H1 (cell line): ENCODE measurements at regions not wholly inside any gene's neighbourhood (a gene's known extent, or its start where the extent isn't known, plus 50 kb on each side); places are given as distances from the start of the nearest gene placed in this dataset.

ENCODE experiments used
- CTCF ChIA-PET: fragments of 300-600 bp; sonication (Branson Sonifier 250); formaldehyde crosslinking; loops from one replicate; lab custom pipeline; 2021; ENCODE audit not compliant: partially characterized antibody; lab: Charles Lee
- POLR2A ChIA-PET: fragments of 300-600 bp; sonication (Branson Sonifier 250); formaldehyde crosslinking; loops from one replicate; lab custom pipeline; 2021; ENCODE audit warnings: inconsistent platforms; ENCODE audit not compliant: partially characterized antibody; lab: Charles Lee
- DNase-seq, 2 experiments: peaks; one replicate each; pipeline versions ENCODE4 v3.0.0 to v3.0.0-alpha.2; 2010 to 2022; ENCODE audit warnings: low spot score in 2 of 2, low read depth in 1 of 2, mixed read lengths in 1 of 2
- FAIRE-seq: peaks from 2 replicates; lab custom pipeline; 2011; peaks lifted over from hg19 to GRCh38; lab: Jason Lieb, UNC
- H2AFZ ChIP-seq: 2 replicates; pipeline ENCODE4 v1.8.1; 2012; ENCODE audit warnings: low read length, inconsistent platforms
- H2AK5ac ChIP-seq: 2 replicates; pipeline ENCODE4 v1.6.1; 2013; ENCODE audit warnings: low read depth, low read length
- H2BK120ac ChIP-seq: replicated peaks from 2 replicates; pipeline ENCODE3; 2013; ENCODE audit warnings: low read depth, low read length, inconsistent platforms
- H2BK12ac ChIP-seq: 2 replicates; pipeline ENCODE4 v1.6.1; 2013; ENCODE audit warnings: low read depth, low read length
- H2BK15ac ChIP-seq: 2 replicates; pipeline ENCODE4 v1.6.1; 2013; ENCODE audit warnings: low read length
- H2BK20ac ChIP-seq: 2 replicates; pipeline ENCODE4 v1.6.1; 2013; ENCODE audit warnings: low read length
- H2BK5ac ChIP-seq: 2 replicates; pipeline ENCODE4 v1.6.1; 2013; ENCODE audit warnings: low read depth, low read length
- H3K14ac ChIP-seq: 2 replicates; pipeline ENCODE4 v1.6.1; 2013; ENCODE audit warnings: inconsistent platforms; ENCODE audit not compliant: insufficient read length
- H3K18ac ChIP-seq: 2 replicates; pipeline ENCODE4 v1.6.1; 2013; ENCODE audit warnings: low read length; ENCODE audit errors: extremely low read depth
- H3K23ac ChIP-seq: 2 replicates; pipeline ENCODE4 v1.6.1; 2013; ENCODE audit warnings: inconsistent platforms; ENCODE audit not compliant: insufficient read length
- H3K23me2 ChIP-seq: 2 replicates; pipeline ENCODE4 v1.6.1; 2013; ENCODE audit warnings: low read depth, low read length
- H3K27ac ChIP-seq: 2 replicates; pipeline ENCODE4 v1.6.1; 2011; ENCODE audit warnings: low read depth, low read length, inconsistent platforms
- H3K27me3 ChIP-seq, 4 experiments: replicated peaks in 1 of 4; 1 replicate in 1 of 4; 2 replicates in 3 of 4; pipeline versions ENCODE4 v1.6.1 to v1.8.1; 2011 to 2013; ENCODE audit warnings: low read length in 3 of 4, mild to moderate bottlenecking in 3 of 4, inconsistent platforms in 2 of 4, mixed read lengths in 2 of 4, moderate library complexity in 1 of 4; ENCODE audit not compliant: control insufficient read depth in 3 of 4, insufficient read depth in 3 of 4; ENCODE audit errors: extremely low read depth in 1 of 4
- H3K36me3 ChIP-seq, 4 experiments: 2 replicates each; pipeline versions ENCODE4 v1.6.1 to v1.8.1; 2011 to 2013; ENCODE audit warnings: mild to moderate bottlenecking in 4 of 4, low read length in 3 of 4, moderate library complexity in 2 of 4, control low read depth in 1 of 4, inconsistent platforms in 1 of 4; ENCODE audit not compliant: insufficient read depth in 4 of 4, control insufficient read depth in 2 of 4
- H3K4ac ChIP-seq: replicated peaks from 2 replicates; pipeline ENCODE3; 2013; ENCODE audit warnings: low read length, low read depth, mixed read lengths, inconsistent platforms; ENCODE audit not compliant: insufficient read length
- H3K4me1 ChIP-seq, 4 experiments: replicated peaks in 1 of 4; 1 replicate in 1 of 4; 2 replicates in 3 of 4; pipeline versions ENCODE4 v1.6.1 to v1.8.1; 2011 to 2013; ENCODE audit warnings: low read length in 3 of 4, inconsistent platforms in 2 of 4, mixed read lengths in 1 of 4; ENCODE audit not compliant: insufficient read depth in 4 of 4, control insufficient read depth in 3 of 4
- H3K4me2 ChIP-seq, 2 experiments: 2 replicates each; pipeline versions ENCODE4 v1.6.1 to v1.8.1; 2011 to 2013; ENCODE audit warnings: low read depth in 2 of 2, low read length in 2 of 2, control low read depth in 1 of 2, inconsistent platforms in 1 of 2, mild to moderate bottlenecking in 1 of 2; ENCODE audit not compliant: insufficient read depth in 1 of 2
- H3K4me3 ChIP-seq, 4 experiments: fragments of 200-600, 300-600 bp in 1 of 4; sonication (generic), shearing (Covaris generic), sonication (Bioruptor Twin) in 1 of 4; 2 replicates each; pipeline versions ENCODE4 v1.5.1 to v1.8.1; 2011 to 2016; ENCODE audit warnings: low read length in 4 of 4, low read depth in 3 of 4, control low read depth in 2 of 4, inconsistent platforms in 2 of 4, mild to moderate bottlenecking in 2 of 4, mixed read lengths in 1 of 4, moderate library complexity in 1 of 4; ENCODE audit not compliant: insufficient read depth in 2 of 4; ENCODE audit errors: extremely low read depth in 1 of 4
- H3K56ac ChIP-seq: replicated peaks from 2 replicates; pipeline ENCODE3; 2013; ENCODE audit warnings: low read depth, mild to moderate bottlenecking, mixed read lengths, low read length, inconsistent platforms; ENCODE audit not compliant: insufficient read length
- H3K79me1 ChIP-seq: 2 replicates; pipeline ENCODE4 v1.6.1; 2013; ENCODE audit warnings: low read depth, low read length, control low read depth
- H3K79me2 ChIP-seq, 2 experiments: 2 replicates each; pipeline versions ENCODE4 v1.6.1 to v1.8.1; 2012 to 2013; ENCODE audit warnings: low read length in 2 of 2, mild to moderate bottlenecking in 2 of 2, inconsistent platforms in 1 of 2; ENCODE audit not compliant: insufficient read depth in 2 of 2, control insufficient read depth in 1 of 2
- H3K9ac ChIP-seq, 4 experiments: replicated peaks in 1 of 4; 1 replicate in 1 of 4; 2 replicates in 3 of 4; pipeline versions ENCODE4 v1.6.1 to v1.8.1; 2011 to 2013; ENCODE audit warnings: low read depth in 3 of 4, low read length in 3 of 4, control low read depth in 2 of 4, mild to moderate bottlenecking in 2 of 4, moderate library complexity in 2 of 4, inconsistent platforms in 1 of 4; ENCODE audit errors: extremely low read depth in 1 of 4
- H3K9me3 ChIP-seq, 2 experiments: 2 replicates each; pipeline versions ENCODE4 v1.6.1 to v1.8.1; 2012 to 2013; ENCODE audit warnings: mild to moderate bottlenecking in 2 of 2, moderate library complexity in 2 of 2, control low read depth in 1 of 2, inconsistent platforms in 1 of 2, low read depth in 1 of 2, low read length in 1 of 2, mixed read lengths in 1 of 2; ENCODE audit not compliant: insufficient read depth in 2 of 2
- H4K20me1 ChIP-seq, 2 experiments: replicated peaks in 1 of 2; 2 replicates each; pipeline versions ENCODE3 to v1.8.1; 2011 to 2013; ENCODE audit warnings: inconsistent platforms in 2 of 2, low read length in 2 of 2, mild to moderate bottlenecking in 1 of 2; ENCODE audit not compliant: insufficient read depth in 2 of 2, control insufficient read depth in 1 of 2
- H4K5ac ChIP-seq: 2 replicates; pipeline ENCODE4 v1.6.1; 2013; ENCODE audit warnings: low read length, low read depth, mixed read lengths, inconsistent platforms; ENCODE audit not compliant: insufficient read length
- H4K8ac ChIP-seq: 2 replicates; pipeline ENCODE4 v1.8.0; 2013; ENCODE audit warnings: mild to moderate bottlenecking, moderate library complexity, low read length, inconsistent platforms; ENCODE audit not compliant: insufficient read depth; ENCODE audit errors: extremely low read depth
- H4K91ac ChIP-seq: replicated peaks from 2 replicates; pipeline ENCODE3; 2013; ENCODE audit warnings: low read length, mixed read lengths, inconsistent platforms; ENCODE audit not compliant: insufficient read length
- ATF3 ChIP-seq: IDR thresholded peaks from 2 replicates; pipeline ENCODE4 v1.6.1; 2011; ENCODE audit warnings: low read depth, mild to moderate bottlenecking, low read length; ENCODE audit not compliant: insufficient read depth
- CBX5 ChIP-seq: fragments of 300-800, 300-1000 bp; sonication (generic); IDR thresholded peaks from 2 replicates; pipeline ENCODE4 v1.7.1; 2016; ENCODE audit warnings: antibody characterized with exemption, low read length, low read depth
- FOSL1 ChIP-seq: IDR thresholded peaks from 2 replicates; pipeline ENCODE4 v1.6.1; 2011; ENCODE audit warnings: mild to moderate bottlenecking, low read depth, low read length, moderate library complexity; ENCODE audit not compliant: insufficient read depth
- GTF2F1 ChIP-seq: IDR thresholded peaks from 2 replicates; pipeline ENCODE4 v1.6.1; 2012; ENCODE audit warnings: low read depth, low read length, improper control_type of control experiment, borderline replicate concordance
- HDAC6 ChIP-seq: IDR thresholded peaks from one replicate; pipeline ENCODE4 v1.7.1; 2012; ENCODE audit warnings: low read depth, mild to moderate bottlenecking, inconsistent platforms, low read length, moderate library complexity
- POLR2A ChIP-seq, 2 experiments: IDR thresholded peaks; 1 replicate in 1 of 2; 2 replicates in 1 of 2; pipeline ENCODE4 v1.6.1; 2011; ENCODE audit warnings: low read depth in 2 of 2, low read length in 2 of 2, mild to moderate bottlenecking in 2 of 2; ENCODE audit errors: control extremely low read depth in 1 of 2
- RBBP5 ChIP-seq: IDR thresholded peaks from 2 replicates; pipeline ENCODE4 v1.7.1; 2012; ENCODE audit warnings: low read depth, mild to moderate bottlenecking, inconsistent platforms, low read length, moderate library complexity, borderline replicate concordance
- SAP30 ChIP-seq: fragments of 300-600 bp; sonication (generic); IDR thresholded peaks from 2 replicates; pipeline ENCODE4 v1.7.1; 2012; ENCODE audit warnings: low read length, moderate library complexity, mild to moderate bottlenecking, inconsistent platforms; ENCODE audit not compliant: insufficient read depth, insufficient replicate concordance
- SP4 ChIP-seq: IDR thresholded peaks from 2 replicates; pipeline ENCODE4 v1.6.1; 2012; ENCODE audit warnings: low read length, inconsistent platforms
- TAF1 ChIP-seq: IDR thresholded peaks from 2 replicates; pipeline ENCODE4 v1.6.1; 2011; ENCODE audit warnings: mild to moderate bottlenecking, low read depth, low read length
- TAF7 ChIP-seq: optimal IDR thresholded peaks from 2 replicates; pipeline ENCODE3; 2011; ENCODE audit warnings: low read depth, mild to moderate bottlenecking, inconsistent platforms, low read length, moderate library complexity, borderline replicate concordance
- TEAD4 ChIP-seq: IDR thresholded peaks from 2 replicates; pipeline ENCODE4 v1.6.1; 2012; ENCODE audit warnings: low read depth, low read length, inconsistent platforms, mixed read lengths
- WGBS, 2 experiments: shearing (Covaris generic) in 1 of 2; methylation state at CpG; one replicate each; pipeline versions ENCODE4 v1.1.6 to v1.1.7; 2013 to 2015; ENCODE audit warnings: low lambda C conversion rate in 2 of 2, mixed read lengths in 2 of 2, inconsistent platforms in 1 of 2, low coverage in 1 of 2, missing lambda C conversion rate in 1 of 2; ENCODE audit not compliant: insufficient replicate concordance in 2 of 2, insufficient coverage in 1 of 2, insufficient read length in 1 of 2; ENCODE audit errors: extremely low coverage in 1 of 2, missing lambda C conversion rate in 1 of 2; 5-methylcytosine and 5-hydroxymethylcytosine counted together
- TF ChIP-seq, protein P1 (sequence below): IDR thresholded peaks from 2 replicates; pipeline ENCODE4 v1.6.1; 2012; ENCODE audit warnings: low read length, inconsistent platforms

- no peaks in the 10 kb centered on the region for H3K79me2 ChIP-seq
- no peaks in the 10 kb centered on the region for H3K9me3 ChIP-seq
- no peak overlapping the region for H2AFZ ChIP-seq
- H2BK120ac ChIP-seq = no peak overlapping the region
- H3K56ac ChIP-seq = no peak overlapping the region
- no peak overlapping the region for H2BK15ac ChIP-seq
- no peak overlapping the region for H2BK20ac ChIP-seq
- POLR2A ChIA-PET = no interaction called here
- CTCF ChIA-PET = interaction anchor here (1.4 kb wide), 1 partner anchor 126 kb away, joined by 4 read pairs; no protein-coding TSS in a partner anchor
- H3K4me2 ChIP-seq = no peak overlapping the region
- WGBS, 2 experiments = 86% methylated on average over 3 of the region's 3 CpGs; no CpG with 5 or more reads in 1 of the 2 experiments
- H2BK5ac ChIP-seq = no peak overlapping the region
- no peak overlapping the region for H3K4ac ChIP-seq
- H3K4me3 ChIP-seq = no peak overlapping the region
- no peaks in the 10 kb centered on the region for H3K36me3 ChIP-seq
- no peak overlapping the region for H3K9ac ChIP-seq
- H3K4me1 ChIP-seq = no peaks in the 10 kb centered on the region
- no peak overlapping the region for H3K27ac ChIP-seq
- H3K79me1 ChIP-seq = no peaks in the 10 kb centered on the region
- no peak overlapping the region for H2BK12ac ChIP-seq
- H3K23ac ChIP-seq = no peak overlapping the region
- no peak overlapping the region for H4K91ac ChIP-seq
- no peak overlapping the region for H3K14ac ChIP-seq
- H2AK5ac ChIP-seq = no peak overlapping the region
- no peak overlapping the region for H4K8ac ChIP-seq
- no peaks in the 10 kb centered on the region for H4K20me1 ChIP-seq
- no peaks in the 10 kb centered on the region for H3K23me2 ChIP-seq
- FAIRE-seq = no peak
- DNase-seq = no peak
- no peak overlapping the region for H3K18ac ChIP-seq
- no peaks in the 10 kb centered on the region for H3K27me3 ChIP-seq
- no peak overlapping the region for H4K5ac ChIP-seq
- TF ChIP-seq TAF1 = no peak
- TF ChIP-seq SAP30 = no peak
- no peak for TF ChIP-seq CBX5
- TF ChIP-seq HDAC6 = no peak
- TF ChIP-seq SP4 = no peak
- no peak for TF ChIP-seq TEAD4
- TF ChIP-seq, protein P1, sequence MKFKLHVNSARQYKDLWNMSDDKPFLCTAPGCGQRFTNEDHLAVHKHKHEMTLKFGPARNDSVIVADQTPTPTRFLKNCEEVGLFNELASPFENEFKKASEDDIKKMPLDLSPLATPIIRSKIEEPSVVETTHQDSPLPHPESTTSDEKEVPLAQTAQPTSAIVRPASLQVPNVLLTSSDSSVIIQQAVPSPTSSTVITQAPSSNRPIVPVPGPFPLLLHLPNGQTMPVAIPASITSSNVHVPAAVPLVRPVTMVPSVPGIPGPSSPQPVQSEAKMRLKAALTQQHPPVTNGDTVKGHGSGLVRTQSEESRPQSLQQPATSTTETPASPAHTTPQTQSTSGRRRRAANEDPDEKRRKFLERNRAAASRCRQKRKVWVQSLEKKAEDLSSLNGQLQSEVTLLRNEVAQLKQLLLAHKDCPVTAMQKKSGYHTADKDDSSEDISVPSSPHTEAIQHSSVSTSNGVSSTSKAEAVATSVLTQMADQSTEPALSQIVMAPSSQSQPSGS = no peak
- TF ChIP-seq POLR2A (IDR thresholded peaks at IDR 0.05; ENCODE audit: control extremely low read depth in 1 of 2, low read depth in 2 of 2, low read length in 2 of 2) = no peak
- no peak for TF ChIP-seq GTF2F1
- TF ChIP-seq ATF3 = no peak
- no peak for TF ChIP-seq TAF7
- TF ChIP-seq RBBP5 = no peak
- TF ChIP-seq FOSL1 = no peak
These were observed 497.1 kb upstream of the ARGLU1 start for GRCh38 chr13:107065036-107065435.
